Sigmoid colon (tissue), 4 donors: ENCODE measurements at regions not wholly inside any gene's neighbourhood (a gene's known extent, or its start where the extent isn't known, plus 50 kb on each side); places are given as distances from the start of the nearest gene placed in this dataset.

ENCODE experiments used
- EP300 ChIP-seq, 4 donors: sonication (generic); formaldehyde crosslinking; IDR thresholded peaks; one replicate each; pipeline ENCODE4 v1.6.1; 2017; ENCODE audit warnings: antibody characterized with exemption in 4 of 4
- POLR2A ChIP-seq, 2 donors: fragments of 450-650 bp; IDR thresholded peaks; one replicate each; pipeline ENCODE4 v1.6.1; 2016; ENCODE audit warnings: antibody characterized with exemption in 2 of 2, mild to moderate bottlenecking in 2 of 2, moderate library complexity in 2 of 2
- POLR2AphosphoS5 ChIP-seq, 4 donors: sonication (generic); formaldehyde crosslinking; IDR thresholded peaks; one replicate each; pipeline ENCODE4 v1.6.1; 2017; ENCODE audit warnings: antibody characterized with exemption in 4 of 4
- TF ChIP-seq, protein P1 (sequence below), 4 experiments: fragments of 450-650 bp in 3 of 4; fragments of 200-600 bp in 1 of 4; IDR thresholded peaks; one replicate each; pipeline ENCODE4 v1.5.1; 2016 to 2019; ENCODE audit warnings: antibody characterized with exemption in 4 of 4, mild to moderate bottlenecking in 3 of 4, moderate library complexity in 2 of 4

- TF ChIP-seq, protein P1, sequence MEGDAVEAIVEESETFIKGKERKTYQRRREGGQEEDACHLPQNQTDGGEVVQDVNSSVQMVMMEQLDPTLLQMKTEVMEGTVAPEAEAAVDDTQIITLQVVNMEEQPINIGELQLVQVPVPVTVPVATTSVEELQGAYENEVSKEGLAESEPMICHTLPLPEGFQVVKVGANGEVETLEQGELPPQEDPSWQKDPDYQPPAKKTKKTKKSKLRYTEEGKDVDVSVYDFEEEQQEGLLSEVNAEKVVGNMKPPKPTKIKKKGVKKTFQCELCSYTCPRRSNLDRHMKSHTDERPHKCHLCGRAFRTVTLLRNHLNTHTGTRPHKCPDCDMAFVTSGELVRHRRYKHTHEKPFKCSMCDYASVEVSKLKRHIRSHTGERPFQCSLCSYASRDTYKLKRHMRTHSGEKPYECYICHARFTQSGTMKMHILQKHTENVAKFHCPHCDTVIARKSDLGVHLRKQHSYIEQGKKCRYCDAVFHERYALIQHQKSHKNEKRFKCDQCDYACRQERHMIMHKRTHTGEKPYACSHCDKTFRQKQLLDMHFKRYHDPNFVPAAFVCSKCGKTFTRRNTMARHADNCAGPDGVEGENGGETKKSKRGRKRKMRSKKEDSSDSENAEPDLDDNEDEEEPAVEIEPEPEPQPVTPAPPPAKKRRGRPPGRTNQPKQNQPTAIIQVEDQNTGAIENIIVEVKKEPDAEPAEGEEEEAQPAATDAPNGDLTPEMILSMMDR (IDR thresholded peaks at IDR 0.05) = peak; percentile 22 to 66 (median 56)
- TF ChIP-seq POLR2A (IDR thresholded peaks at IDR 0.05) (no peak), POLR2AphosphoS5 (IDR thresholded peaks at IDR 0.05) (no peak), EP300 (IDR thresholded peaks at IDR 0.05) (no peak)
These were observed 67.6 kb upstream of the DCLK2 start for GRCh38 chr4:150010525-150011126.
